CD4-positive, alpha-beta T cell (primary cell): ENCODE measurements at regions not wholly inside any gene's neighbourhood (a gene's known extent, or its start where the extent isn't known, plus 50 kb on each side); places are given as distances from the start of the nearest gene placed in this dataset.

Experiments used
- ATAC-seq: fragments of 200-7000 bp; cut with Tn5 transposase; one replicate; pipeline ENCODE4 v1.10.0; 2022; ENCODE audit warnings: mild to moderate bottlenecking; ENCODE audit not compliant: poor library complexity
- CTCF ChIA-PET: fragments of 350-600 bp; sonication (Branson Sonifier 250); formaldehyde crosslinking; loops from one replicate; lab custom pipeline; 2021; ENCODE audit warnings: antibody characterized with exemption, inconsistent platforms; lab: Charles Lee
- POLR2A ChIA-PET: fragments of 350-600 bp; sonication (Branson Sonifier 250); formaldehyde crosslinking; loops from one replicate; lab custom pipeline; 2021; ENCODE audit warnings: antibody characterized with exemption, inconsistent platforms; lab: Charles Lee
- DNase-seq, 14 experiments: peaks; one replicate each; pipeline ENCODE4 v3.0.0-alpha.2; 2013 to 2020; ENCODE audit warnings: mixed read lengths in 2 of 14
- H3K27ac ChIP-seq, 2 donors: one replicate each; pipeline versions ENCODE4 v1.5.1 to v1.7.0; 2013; ENCODE audit warnings: low read length in 2 of 2, low read depth in 1 of 2, mild to moderate bottlenecking in 1 of 2
- H3K27me3 ChIP-seq, 2 experiments: 1 replicate in 1 of 2; 2 replicates in 1 of 2; pipeline versions ENCODE4 v1.6.1 to v1.7.0; 2013; ENCODE audit warnings: low read length in 2 of 2, control low read depth in 1 of 2, mild to moderate bottlenecking in 1 of 2, moderate library complexity in 1 of 2; ENCODE audit not compliant: insufficient read depth in 2 of 2, control insufficient read depth in 1 of 2
- H3K36me3 ChIP-seq: one replicate; pipeline ENCODE4 v1.6.1; 2013; ENCODE audit warnings: low read length, control low read depth; ENCODE audit not compliant: insufficient read depth
- H3K4me1 ChIP-seq: one replicate; pipeline ENCODE4 v1.6.1; 2013; ENCODE audit warnings: low read length, control low read depth; ENCODE audit not compliant: insufficient read depth
- H3K4me3 ChIP-seq: one replicate; pipeline ENCODE4 v1.5.1; 2013; ENCODE audit warnings: mild to moderate bottlenecking, low read length, moderate library complexity
- H3K9me3 ChIP-seq, 2 experiments: 1 replicate in 1 of 2; 2 replicates in 1 of 2; pipeline versions ENCODE4 v1.6.1 to v1.7.0; 2013; ENCODE audit warnings: low read length in 2 of 2, mild to moderate bottlenecking in 2 of 2, control low read depth in 1 of 2, moderate library complexity in 1 of 2; ENCODE audit not compliant: control insufficient read depth in 1 of 2, insufficient read depth in 1 of 2
- H3K27ac Mint-ChIP-seq: one replicate; pipeline ENCODE4 v1.8.0; 2020; ENCODE audit warnings: mixed read lengths
- H3K27me3 Mint-ChIP-seq: one replicate; pipeline ENCODE4 v1.8.0; 2021; ENCODE audit warnings: mixed read lengths
- H3K36me3 Mint-ChIP-seq: one replicate; pipeline ENCODE4 v1.8.0; 2021; ENCODE audit warnings: low read depth, mixed read lengths
- H3K4me1 Mint-ChIP-seq: one replicate; pipeline ENCODE4 v1.8.0; 2021; ENCODE audit warnings: low read depth, mixed read lengths
- H3K4me3 Mint-ChIP-seq: one replicate; pipeline ENCODE4 v1.8.0; 2020; ENCODE audit warnings: mild to moderate bottlenecking, mixed read lengths
- H3K9me3 Mint-ChIP-seq: one replicate; pipeline ENCODE4 v1.8.0; 2020; ENCODE audit warnings: mixed read lengths
- CTCF ChIP-seq: fragments of 200-600 bp; IDR thresholded peaks from one replicate; pipeline ENCODE4 v1.8.0; 2022; ENCODE audit warnings: antibody characterized with exemption, mild to moderate bottlenecking
- intact Hi-C, 2 experiments: fragments of 100-400 bp; cut with DNase I in 1 of 2; cut with micrococcal nuclease in 1 of 2; formaldehyde crosslinking; loops; one replicate each; pipeline versions ENCODE4 v1.15.1 to v1.9.0; 2023 to 2025; cut with DNase I, micrococcal nuclease

GRCh38 chr5:118705959-118706667 is 282.2 kb downstream of the DTWD2 start:
- intact Hi-C loops: no loop called here
- peaks cover 30% of the 10 kb centered on the region for H3K9me3 Mint-ChIP-seq

GRCh38 chr5:118703241-118703640 is 285.1 kb downstream of the DTWD2 start:
- H3K9me3 Mint-ChIP-seq: peaks cover 26% of the 10 kb centered on the region
- H3K27ac ChIP-seq: no peak overlapping the region
- no peaks in the 10 kb centered on the region for H3K27me3 ChIP-seq
- H3K4me3 Mint-ChIP-seq: no peak overlapping the region
- H3K4me1 Mint-ChIP-seq: no peaks in the 10 kb centered on the region
- H3K27me3 Mint-ChIP-seq: no peaks in the 10 kb centered on the region
- H3K36me3 Mint-ChIP-seq: no peaks in the 10 kb centered on the region
- no peak for DNase-seq
- ATAC-seq: no peak
- CTCF ChIA-PET: no interaction called here
- POLR2A ChIA-PET: no interaction called here
- no peak overlapping the region for H3K27ac Mint-ChIP-seq
- H3K4me1 ChIP-seq: no peaks in the 10 kb centered on the region
- intact Hi-C loops: no loop called here
- TF ChIP-seq CTCF: no peak
- H3K9me3 ChIP-seq: peaks cover 9 to 11% of the 10 kb centered on the region in 2 experiments
- H3K4me3 ChIP-seq: no peak overlapping the region
- H3K36me3 ChIP-seq: no peaks in the 10 kb centered on the region

More at GRCh38 chr5:118705959-118706667, 282.2 kb downstream of the DTWD2 start:
- no peak for TF ChIP-seq CTCF
- no peaks in the 10 kb centered on the region for H3K27me3 Mint-ChIP-seq
- no peak overlapping the region for H3K4me3 Mint-ChIP-seq
- H3K27ac Mint-ChIP-seq: no peak overlapping the region
- H3K4me1 Mint-ChIP-seq: no peaks in the 10 kb centered on the region
- Histone ChIP-seq H3K9me3 (peaks cover 11 to 13% of the 10 kb centered on the region in 2 experiments), H3K27me3 (no peaks in the 10 kb centered on the region), H3K36me3 (no peaks in the 10 kb centered on the region), H3K4me3 (no peak overlapping the region), H3K4me1 (no peaks in the 10 kb centered on the region), H3K27ac (no peak overlapping the region)
- CTCF ChIA-PET: no interaction called here
- ATAC-seq (no peak), DNase-seq (no peak)
- no peaks in the 10 kb centered on the region for H3K36me3 Mint-ChIP-seq
- POLR2A ChIA-PET: no interaction called here

- ATAC-seq: no peak
- no peaks in the 10 kb centered on the region for H3K4me1 ChIP-seq
- H3K27ac ChIP-seq: no peak overlapping the region
- intact Hi-C loops: no loop called here
- H3K27ac Mint-ChIP-seq: no peak overlapping the region
- H3K36me3 ChIP-seq: no peaks in the 10 kb centered on the region
- CTCF ChIA-PET: no interaction called here
- H3K36me3 Mint-ChIP-seq: no peaks in the 10 kb centered on the region
- no peak for DNase-seq
- TF ChIP-seq CTCF: no peak
- POLR2A ChIA-PET: no interaction called here
- H3K27me3 Mint-ChIP-seq: no peaks in the 10 kb centered on the region
- peaks cover 26% of the 10 kb centered on the region for H3K9me3 Mint-ChIP-seq
- no peak overlapping the region for H3K4me3 Mint-ChIP-seq
- peaks cover 9 to 11% of the 10 kb centered on the region in 2 experiments for H3K9me3 ChIP-seq
- no peaks in the 10 kb centered on the region for H3K4me1 Mint-ChIP-seq
- no peak overlapping the region for H3K4me3 ChIP-seq
- H3K27me3 ChIP-seq: no peaks in the 10 kb centered on the region
Observed at GRCh38 chr5:118701791-118702190, 286.6 kb downstream of the DTWD2 start.
